Globus pallidus (tissue), 1 donor: ENCODE measurements at regions not wholly inside any gene's neighbourhood (a gene's known extent, or its start where the extent isn't known, plus 50 kb on each side); places are given as distances from the start of the nearest gene placed in this dataset.
A peak's percentile ranks its signal among the peaks of the same experiment; 100 is the strongest.
"Not testable (repeated sequence)": the region's sequence is repeated elsewhere in the genome, so short reads cannot be mapped to it uniquely, and the experiment has no call there.

Experiments used
- DNase-seq: peaks from one replicate; pipeline ENCODE4 v3.0.0-alpha.2; 2015; ENCODE audit warnings: low spot score

DNA sequence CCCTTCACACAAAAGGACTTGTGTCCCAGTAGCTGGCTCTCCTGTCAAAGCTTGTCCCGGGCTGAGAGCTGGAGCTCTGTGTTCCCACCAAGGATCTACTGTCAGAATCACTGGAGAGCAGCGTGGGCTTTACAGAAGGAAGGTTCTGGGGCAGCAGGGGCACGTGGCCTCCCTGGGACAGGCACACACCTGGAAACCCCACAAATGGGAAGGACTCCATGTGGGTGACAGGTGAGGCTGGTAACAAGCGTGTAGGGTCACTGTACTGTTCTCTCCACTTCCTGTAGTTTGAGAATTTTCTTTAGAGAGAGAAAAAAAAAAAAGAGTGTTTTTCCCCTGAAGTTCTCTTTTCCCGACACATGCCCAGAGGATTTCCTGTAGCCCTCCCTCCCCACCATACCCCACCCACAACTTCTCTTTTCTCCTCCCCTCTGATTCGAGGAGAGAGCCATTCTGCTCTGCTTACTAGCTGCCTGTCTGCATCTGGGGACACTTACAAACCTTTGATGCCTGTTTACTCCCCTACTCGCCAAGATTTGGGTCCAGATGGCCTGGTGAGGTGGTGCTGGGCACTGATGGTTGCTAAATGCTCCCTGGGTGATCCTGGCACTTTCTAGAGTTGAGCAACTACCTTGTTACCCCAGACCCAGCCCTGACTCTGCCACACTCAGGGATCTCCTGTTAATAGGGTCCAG is 84.1 kb upstream of the SIRPA start:
- DNase-seq = peak; percentile 74

DNA sequence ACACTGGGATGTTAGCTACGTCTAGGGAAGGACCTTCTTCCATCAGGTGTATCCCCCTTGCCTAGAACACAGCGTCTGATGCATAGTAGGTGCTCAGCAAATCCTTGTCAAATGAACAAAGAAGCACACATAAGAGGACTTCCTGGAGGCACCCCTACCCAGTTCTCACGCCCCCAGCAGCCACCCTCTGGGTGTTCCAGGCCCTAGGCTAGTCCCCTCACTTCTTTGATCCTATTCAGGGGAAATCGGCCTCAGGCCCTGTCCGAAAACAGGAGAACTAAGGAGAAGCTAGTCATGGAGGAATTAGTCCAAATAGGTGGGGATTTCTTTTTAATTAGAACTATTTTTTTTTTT is 84.7 kb upstream of the SIRPA start:
- no peak for DNase-seq

DNA sequence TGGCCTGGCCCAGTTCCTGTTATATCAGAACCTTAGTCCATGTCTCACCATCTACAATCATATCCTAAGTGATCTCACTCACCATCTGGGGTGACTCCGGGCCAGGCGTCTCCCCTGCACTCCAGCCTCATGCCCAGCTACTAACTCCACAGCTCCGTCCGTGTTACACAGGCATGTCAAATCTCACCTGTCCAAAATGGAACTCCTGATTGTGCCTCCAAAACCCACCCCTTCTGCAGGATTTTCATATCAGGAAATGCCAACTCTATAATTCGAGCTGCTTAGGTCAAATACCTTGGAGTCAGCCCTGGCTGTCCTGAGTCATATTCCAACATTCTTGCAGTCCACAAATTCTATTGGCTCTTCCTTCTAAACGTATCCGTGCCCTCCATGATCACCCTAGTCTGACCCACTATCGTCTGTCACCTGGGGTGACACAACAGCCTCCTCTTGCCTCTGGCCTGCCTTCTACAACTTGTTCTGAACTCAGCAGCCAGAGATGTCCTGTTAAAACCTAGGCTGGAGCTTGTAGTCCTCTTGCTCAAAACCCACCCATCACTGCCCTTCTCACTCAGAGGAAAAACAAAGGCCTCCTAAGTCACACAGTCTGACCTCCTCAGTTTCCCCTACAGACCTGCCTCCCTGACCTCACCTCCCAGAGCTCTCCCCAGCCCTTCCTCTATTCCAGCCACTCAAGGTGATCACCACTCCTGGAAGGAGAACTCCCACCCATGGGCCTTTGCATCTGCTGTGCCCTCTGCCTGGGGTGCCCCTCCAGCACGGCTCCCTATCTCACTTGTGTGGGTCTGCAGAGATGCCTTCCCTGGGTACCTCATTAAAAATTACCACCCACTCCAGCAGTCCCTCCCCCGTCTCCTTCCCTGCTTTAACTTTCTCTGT is 85.3 kb upstream of the SIRPA start:
- DNase-seq = no peak

DNA sequence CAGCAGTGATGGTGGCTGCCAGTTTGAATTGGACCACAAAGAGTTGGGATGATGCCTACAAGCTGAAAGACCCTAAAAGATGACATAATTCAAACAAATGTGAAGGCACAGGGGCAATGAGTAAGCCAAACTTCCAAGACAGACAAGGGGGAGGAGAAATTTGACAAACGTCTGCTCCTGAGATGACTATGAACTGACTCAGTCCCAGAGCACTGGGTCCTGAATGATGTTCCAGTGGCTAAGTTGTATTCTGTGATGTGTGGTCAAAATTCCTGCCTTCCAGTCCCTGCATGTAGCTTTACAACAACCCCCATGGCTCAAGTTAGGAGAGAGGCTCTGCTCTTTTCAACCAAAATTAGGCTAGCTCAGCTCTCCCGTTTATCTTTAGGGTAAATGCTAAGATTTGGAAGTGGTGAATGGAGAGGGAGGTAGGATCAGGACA is 86.1 kb upstream of the SIRPA start:
- no peak for DNase-seq

DNA sequence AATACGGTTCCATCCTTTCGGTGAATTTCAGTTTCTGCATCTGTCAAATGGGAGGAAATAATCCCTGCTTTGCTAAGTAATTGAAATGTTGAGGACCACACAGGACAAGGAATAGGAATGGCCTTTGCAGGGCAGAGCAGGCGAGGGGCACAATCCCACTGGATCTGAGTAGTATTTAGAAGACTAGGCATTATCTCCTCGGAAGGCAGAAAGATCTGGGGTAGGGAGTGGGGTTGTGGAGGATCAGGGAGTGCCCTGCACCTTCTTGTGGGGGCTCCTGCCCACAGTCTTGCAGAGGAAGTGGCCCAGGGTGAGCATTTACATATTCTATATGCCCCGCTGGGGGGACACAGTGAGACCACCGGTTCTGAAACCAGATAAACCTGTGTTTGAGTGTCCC is 87.1 kb upstream of the SIRPA start:
- DNase-seq = no peak

DNA sequence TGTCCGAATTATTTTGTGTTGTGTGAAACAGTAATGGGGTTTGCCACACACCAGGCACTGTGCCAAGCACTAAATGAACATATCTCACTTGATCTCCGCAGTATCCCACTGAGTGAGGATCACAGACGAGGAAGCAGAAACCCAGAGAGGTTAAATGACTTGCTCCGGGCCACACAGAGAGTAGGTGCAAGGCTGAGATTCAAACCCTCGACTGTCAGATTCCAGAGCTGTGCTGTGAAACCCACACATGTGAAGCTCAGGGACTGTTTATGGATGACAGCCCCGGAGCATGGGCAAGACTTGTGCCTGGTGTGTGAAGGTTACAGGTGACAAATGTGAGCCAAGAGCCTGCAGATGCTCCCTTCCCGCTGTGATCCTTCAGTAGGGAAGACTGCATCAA is 87.8 kb upstream of the SIRPA start:
- no peak for DNase-seq

DNA sequence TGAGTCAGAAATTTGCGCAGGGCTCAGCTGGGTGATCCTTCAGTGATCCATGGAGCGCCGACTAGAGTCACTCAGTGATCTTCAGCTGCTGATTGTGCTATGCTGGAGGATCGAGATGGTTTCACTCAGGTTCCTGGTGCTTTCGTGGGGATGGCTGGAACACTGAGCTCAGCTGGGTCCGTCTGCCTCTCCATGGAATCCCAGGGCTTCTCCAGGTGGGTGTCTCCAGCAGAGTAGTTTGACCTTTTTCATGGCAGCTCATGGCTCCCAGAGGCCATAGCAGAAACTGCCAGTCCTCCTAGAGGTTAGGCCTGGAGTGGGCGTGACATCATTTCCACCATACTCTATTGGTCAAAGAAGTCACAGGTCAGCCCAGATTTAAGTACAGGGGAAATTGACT is 88.8 kb upstream of the SIRPA start:
- no peak for DNase-seq

DNA sequence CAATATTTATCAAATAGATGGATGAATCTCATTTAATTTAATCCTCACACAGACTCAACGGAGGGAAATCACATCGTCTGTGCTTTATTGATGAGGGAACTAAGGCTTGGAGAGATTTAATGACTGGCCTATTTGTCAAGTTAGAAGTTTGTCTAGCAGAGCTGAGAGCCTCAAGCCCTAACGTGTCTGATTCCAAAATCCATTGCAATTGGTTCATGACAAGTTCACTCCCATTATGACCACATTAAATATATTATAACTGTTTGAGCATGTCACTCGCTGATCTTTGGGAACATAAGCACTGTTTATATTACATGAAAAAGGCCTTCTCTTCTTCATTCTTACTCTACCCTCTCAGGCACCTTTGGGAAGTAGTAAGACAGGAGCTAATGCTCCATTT is 89.4 kb upstream of the SIRPA start:
- DNase-seq = no peak

DNA sequence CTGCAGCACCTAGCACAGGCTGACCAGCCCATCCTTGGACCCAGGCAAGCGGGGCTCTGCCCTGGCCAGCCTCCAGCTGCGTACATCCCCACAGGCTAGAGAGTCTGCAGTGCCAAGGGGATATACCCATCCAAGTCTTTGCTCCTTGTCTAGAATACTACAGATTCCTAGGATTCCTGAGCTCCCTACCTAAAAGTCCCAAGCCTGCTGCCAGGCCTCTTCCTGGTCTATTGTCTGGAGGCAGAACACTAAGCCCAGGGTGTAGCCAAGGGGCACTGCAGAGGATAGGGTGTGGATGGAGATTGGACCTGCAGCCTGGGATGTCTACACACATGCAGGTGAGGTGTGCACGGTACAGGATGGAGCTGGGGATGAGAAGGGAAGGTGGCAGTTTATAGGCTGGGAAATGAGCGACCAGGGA is 90.0 kb upstream of the SIRPA start:
- no peak for DNase-seq

DNA sequence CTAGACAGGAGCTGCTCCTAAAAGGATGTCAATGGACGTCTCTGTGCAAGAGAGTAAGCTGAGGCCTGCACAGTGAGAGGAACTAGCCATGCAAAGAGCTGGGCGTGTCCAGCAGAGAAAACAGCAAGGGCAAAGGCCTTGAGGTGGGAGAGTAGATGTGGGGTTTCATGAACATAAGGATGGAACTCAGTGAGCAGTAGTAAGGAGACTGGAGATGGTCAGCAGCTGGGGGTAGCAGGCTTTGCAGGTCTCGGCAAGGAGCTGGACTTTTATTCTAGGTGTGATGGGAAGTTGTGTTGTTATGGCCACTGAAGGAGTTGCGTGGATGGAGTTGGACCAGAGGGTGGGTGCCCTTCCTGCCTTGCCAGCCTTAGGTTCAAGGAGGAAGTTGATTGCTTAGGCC is 90.7 kb upstream of the SIRPA start:
- DNase-seq = no peak

DNA sequence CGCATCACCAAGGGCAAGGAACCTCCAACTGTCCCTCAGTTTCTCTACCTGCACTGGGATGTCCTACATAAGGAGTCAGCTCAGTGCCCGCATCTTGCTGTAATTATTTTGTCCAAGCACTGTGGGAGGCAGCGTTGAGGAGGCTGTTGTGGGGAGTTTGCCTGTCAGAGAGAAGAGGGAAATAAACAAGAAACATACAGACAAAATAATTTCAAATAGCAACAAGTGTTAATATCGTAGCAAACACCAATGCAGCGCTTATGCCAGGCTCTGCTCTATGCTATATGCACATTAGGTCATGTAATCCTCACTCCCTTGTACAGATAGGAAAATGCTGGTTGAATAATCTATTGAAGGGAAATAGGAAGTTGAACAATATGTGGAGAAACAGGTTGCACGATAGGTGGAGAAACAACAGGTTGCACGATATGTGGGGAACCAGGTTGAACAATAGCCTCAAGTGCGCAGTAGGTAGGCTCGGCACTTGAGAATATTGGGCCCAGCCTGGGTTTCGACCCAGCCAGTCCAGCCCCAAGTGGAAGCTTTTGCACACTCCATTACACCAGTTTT is 91.2 kb upstream of the SIRPA start:
- DNase-seq = peak; percentile 55

DNA sequence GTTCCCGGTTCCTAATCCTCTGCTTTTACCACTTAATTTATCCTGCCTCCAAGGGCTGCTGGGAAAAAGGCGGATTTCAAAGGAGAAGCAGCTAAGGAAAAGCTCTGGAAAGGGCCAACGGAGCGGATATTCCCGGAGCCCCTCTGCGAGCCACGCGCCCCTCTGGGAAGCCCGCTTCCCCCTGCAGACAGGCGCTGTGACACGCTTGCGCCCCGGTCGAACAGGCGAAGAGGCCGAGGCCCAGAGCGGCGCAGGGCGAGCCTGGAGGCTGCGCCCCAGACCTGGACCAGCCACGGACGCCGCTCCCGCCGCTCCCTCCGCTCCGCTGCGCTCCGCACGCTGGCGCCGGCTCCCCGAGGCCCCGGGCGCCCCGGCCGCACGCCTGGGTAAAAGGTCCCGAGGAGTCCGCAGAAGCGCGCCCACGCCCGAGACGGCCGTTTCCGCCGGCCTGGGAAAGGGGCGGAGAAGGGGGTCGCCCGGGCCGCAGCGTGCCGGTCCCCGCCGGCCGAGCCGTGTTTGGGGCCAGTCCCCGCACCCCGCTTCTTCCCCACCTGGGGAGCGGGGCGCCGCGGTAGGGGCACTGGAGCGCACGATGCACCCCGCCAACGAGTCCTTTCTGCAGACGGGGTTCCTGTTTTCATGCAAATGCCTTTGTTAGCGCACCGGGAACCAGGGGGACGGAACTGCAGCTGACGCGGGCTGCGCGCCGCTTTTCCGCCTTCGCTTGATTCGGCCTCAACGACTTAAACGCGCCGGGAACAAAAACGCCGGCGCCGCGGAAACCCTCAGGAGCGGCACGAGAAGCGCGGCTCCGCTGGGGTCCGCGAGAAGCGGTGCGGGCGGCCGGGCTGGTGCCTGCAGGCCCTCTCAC is 91.9 kb upstream of the SIRPA start:
- DNase-seq = peak; percentile 69

DNA sequence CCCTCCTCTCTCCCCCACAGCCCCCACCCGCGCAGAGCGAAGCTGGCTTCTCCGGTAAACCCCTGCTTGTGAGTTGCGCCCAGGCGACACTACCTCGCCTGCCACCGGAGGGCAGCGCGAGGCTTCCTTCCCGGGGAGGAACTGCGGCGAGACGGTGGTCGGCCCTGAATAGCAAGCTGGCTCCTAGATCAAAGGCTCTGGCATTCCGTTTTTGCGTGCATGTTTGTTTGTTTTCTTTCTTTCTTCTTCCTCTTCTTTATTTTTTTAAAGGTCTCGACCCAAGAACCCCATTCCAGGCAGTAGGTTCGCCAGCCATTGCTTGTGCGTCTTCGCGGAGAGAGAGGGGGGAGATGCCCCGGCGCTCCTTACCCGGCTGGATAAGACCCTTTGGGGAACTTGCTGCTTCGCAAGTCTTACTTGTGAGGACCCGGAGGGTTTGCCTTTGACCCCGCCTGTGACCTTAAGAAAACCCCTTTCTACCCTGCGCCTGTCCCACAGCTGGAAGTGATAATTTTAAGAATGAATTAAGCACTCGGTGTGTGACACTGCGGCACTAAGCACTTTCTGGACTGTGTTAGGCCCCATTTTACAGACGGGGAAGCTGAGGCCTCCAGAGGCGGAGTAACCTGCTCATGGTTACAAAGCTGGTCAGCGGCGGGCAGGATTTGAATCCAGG is 92.7 kb upstream of the SIRPA start:
- peak; percentile 91 for DNase-seq

DNA sequence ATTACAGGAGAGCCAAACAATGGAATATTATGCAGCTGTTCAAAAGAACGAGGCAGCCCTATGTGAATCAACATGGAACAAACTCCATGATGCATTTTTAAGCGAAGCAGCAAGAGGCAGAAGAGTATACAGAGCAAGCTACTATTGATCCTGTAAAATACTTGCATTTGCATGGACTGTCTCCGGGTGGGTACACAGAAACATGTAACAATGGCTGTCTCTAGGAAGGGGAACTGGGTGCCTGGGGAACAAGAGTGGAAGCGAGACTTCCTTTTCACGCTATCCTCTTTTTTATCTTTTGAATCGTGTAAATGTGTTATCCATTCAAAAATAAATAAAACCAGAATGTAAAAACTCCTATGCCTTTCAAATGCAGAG is 93.3 kb upstream of the SIRPA start:
- DNase-seq = no peak

DNA sequence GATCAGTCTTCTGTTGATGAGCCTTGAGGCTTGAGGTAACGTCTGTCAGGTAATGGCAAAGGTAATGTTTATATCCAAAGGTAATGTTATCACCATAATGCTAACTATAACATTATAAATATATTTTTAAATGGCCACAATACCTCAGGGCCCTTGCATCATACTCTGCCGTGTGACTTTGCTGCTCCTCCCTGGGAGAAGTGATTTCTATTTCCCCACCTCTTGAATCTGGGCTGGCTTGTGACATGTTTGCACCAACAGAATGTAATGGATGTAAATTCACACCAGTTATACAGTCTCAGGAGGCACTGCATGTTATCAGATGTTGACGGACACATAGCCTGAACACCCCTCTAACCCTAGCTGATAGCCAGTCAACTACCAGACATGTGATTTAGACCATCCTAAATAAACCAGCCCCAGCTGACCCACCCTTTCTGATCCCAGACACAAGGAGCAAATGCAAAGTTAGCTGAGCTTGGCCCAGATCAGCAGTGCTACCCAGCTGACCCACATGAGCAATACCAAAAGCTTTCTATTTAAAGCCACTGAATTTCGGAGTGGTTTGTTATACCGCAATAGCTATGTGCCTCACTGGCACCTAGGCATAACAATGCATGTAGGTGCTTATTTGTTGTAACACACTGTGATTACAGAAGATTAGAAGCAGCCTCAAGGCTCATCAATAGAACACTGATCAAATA is 93.8 kb upstream of the SIRPA start:
- no peak for DNase-seq

DNA sequence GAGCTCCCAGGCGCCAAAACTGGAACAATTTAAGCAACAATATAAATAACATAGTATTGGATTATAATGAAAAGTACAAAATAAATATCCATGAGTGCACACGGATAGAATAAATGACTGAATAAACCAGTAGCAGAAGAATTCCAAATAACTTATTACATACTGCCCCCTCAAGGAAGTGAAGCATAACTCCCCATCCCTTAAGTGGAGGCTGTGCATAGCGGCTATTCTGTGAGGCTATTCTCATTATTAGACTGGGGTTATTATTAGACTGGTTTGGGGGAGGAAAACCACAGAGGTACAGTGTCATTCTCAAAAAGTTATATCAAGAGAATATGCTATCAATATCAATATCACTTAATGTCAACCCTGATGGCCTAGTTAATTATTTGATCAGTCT is 94.4 kb upstream of the SIRPA start:
- DNase-seq = peak; percentile 60

DNA sequence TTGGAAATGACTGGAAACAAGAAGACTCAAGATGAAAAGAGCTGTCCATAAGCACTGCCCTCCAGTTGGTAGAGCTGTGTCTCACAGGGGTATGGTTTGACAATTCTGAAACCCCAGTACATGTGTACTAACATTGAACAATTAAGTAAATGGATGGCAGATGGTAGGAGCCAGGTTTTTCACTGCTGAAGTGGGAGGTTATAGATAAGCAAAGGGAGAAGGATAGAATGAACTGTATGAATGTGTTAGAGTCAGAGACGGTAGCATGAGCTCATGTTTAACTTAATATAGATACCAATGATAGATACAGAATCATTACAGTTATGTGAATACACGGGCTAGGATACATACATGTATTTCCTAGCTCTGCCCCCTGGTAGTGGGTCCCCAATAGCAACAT is 95.0 kb upstream of the SIRPA start:
- DNase-seq = no peak

DNA sequence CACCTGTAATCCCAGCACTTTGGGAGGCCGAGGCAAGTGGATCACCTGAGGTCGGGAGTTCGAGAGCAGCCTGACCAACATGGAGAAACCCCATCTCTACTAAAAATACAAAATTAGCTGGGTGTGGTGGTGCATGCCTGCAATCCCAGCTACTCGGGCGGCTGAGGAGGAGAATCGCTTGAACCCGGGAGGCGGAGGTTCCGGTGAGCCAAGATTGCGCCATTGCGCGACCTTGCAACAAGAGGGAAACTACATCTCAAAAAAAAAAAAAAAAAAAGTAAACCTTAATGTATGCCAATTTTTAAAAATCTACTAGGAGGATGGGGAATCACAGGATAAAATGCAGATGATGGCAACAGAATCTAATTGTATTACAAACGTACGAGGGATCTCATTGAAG is 95.5 kb upstream of the SIRPA start:
- not testable (repeated sequence) for DNase-seq

DNA sequence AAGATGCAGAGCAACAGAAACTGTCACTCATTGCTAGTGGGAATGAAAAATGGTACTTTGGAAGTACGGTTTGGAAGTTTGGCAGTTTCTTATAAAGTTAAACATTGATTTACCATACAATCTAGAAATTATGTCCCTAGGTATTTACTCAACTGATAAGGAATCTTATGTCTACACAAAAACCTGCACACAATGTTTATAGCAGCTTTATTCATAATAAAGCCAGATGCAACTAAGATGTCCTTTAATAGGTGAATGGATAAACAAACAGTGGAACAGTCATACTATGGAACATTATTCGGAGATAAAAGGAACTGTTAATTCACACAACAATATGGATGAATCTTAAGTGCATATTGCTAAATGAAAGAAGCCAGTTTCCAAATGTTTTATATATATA is 96.2 kb upstream of the SIRPA start:
- no peak for DNase-seq

DNA sequence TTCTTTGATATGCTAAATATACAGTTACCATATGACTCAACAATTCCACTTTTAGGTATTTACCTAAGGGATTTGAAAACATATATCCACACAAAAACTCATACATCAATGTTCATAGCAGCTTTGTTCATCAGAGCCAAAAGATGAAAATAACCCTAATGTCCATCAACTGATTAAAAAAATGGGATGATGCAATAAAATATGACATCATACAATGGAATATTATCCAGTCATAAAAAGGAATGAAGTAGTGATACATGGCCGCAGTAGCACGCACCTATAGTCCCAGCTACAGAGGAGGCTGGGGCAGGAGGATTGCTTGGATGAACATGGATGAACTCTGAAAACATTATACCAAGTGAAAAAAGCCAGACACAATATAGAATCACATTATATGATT is 101.4 kb upstream of the SIRPA start:
- no peak for DNase-seq

DNA sequence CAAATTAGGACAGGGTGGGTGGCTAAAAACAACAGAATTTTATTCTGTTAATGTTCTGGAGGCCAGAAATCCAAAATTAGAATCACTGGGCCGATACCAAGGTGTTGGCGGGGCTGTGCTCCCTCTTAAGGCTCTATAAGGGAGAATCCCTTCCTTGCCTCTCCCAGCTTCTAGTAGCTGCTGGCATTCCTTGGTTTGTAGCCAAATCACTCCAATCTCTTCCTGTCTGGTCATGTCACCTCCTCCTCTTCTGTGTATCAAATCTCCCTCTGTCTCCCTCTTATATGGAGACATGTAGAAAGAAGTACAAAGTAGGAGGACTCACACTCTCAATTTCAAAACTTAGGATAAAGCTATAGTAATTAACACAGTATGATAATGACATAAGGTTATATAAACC is 102.9 kb upstream of the SIRPA start:
- DNase-seq = no peak
